ENCODE measurements at regions not wholly inside any gene's neighbourhood (a gene's known extent, or its start where the extent isn't known, plus 50 kb on each side); places are given as distances from the start of the nearest gene placed in this dataset.
"Not testable (repeated sequence)": the region's sequence is repeated elsewhere in the genome, so short reads cannot be mapped to it uniquely, and the experiment has no call there.

DNA sequence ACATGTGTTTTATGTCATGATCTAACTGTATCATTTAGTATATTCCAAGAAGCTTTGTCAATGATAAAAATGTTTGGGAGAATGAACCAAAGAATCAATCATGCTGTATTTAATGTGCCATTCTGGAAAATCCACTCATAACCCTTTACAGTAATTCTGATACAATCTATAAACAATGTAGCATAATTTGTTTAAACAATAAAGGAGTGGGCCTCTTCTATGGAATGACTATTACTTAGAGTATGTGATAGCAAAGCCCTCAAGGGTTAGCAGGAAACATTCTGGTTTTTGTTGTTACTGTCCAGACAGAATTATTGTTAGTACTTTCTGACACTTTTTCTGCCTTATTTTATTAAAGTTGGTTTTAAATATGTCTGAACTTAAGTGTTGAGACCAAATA, 1073.1 kb downstream of the SLITRK5 start:
- Mint-ChIP-seq H3K27me3 (no peaks in the 10 kb centered on the region), H3K4me1 (no peaks in the 10 kb centered on the region), H3K36me3 (no peaks in the 10 kb centered on the region), H3K9me3 (peaks cover 3% of the 10 kb centered on the region), H3K27ac (no peak overlapping the region), H3K4me3 (no peak overlapping the region)
- no peak for DNase-seq
- ATAC-seq (ENCODE audit: low read depth): no peak
- POLR2A ChIA-PET: no interaction called here

DNA sequence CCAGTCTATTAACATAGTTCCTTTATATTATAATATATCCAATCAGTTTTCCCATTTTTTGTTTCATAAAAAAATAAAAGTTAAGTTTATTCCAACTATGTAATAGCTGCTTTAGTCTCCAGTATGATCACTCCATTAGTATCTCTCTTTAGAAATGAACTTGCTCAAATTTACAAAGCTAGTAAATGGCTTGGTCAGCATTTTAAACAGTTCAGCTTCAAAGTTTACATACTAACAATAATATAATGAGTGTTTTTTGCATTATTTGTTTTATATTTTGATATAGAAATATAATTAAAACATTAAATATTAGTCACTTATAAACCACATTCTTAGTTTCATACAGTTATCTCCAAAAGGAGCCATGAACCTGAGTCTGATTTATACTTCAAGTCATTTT, 1073.8 kb downstream of the SLITRK5 start:
- Mint-ChIP-seq H3K9me3 (peaks cover 3% of the 10 kb centered on the region), H3K4me3 (no peak overlapping the region), H3K4me1 (no peaks in the 10 kb centered on the region), H3K27me3 (no peaks in the 10 kb centered on the region), H3K36me3 (no peaks in the 10 kb centered on the region), H3K27ac (no peak overlapping the region)
- DNase-seq: no peak
- POLR2A ChIA-PET: no interaction called here
- ATAC-seq (ENCODE audit: low read depth): no peak

GRCh38 chr13:88752041-88752440, 1080.9 kb downstream of the SLITRK5 start:
- no peaks in the 10 kb centered on the region for H3K27me3 Mint-ChIP-seq
- H3K27ac Mint-ChIP-seq: no peak overlapping the region
- no peak overlapping the region for H3K4me3 Mint-ChIP-seq
- ATAC-seq (ENCODE audit: low read depth): no peak
- POLR2A ChIA-PET: no interaction called here
- H3K36me3 Mint-ChIP-seq: no peaks in the 10 kb centered on the region
- peaks cover 5% of the 10 kb centered on the region for H3K9me3 Mint-ChIP-seq
- H3K4me1 Mint-ChIP-seq: no peaks in the 10 kb centered on the region
- DNase-seq: no peak

GRCh38 chr13:88754141-88754540, 1083.0 kb downstream of the SLITRK5 start:
- no peaks in the 10 kb centered on the region for H3K36me3 Mint-ChIP-seq
- peaks cover 5% of the 10 kb centered on the region for H3K9me3 Mint-ChIP-seq
- POLR2A ChIA-PET: no interaction called here
- no peak overlapping the region for H3K4me3 Mint-ChIP-seq
- H3K27ac Mint-ChIP-seq: no peak overlapping the region
- H3K27me3 Mint-ChIP-seq: no peaks in the 10 kb centered on the region
- H3K4me1 Mint-ChIP-seq: no peaks in the 10 kb centered on the region
- DNase-seq (no peak), ATAC-seq (ENCODE audit: low read depth) (no peak)

DNA sequence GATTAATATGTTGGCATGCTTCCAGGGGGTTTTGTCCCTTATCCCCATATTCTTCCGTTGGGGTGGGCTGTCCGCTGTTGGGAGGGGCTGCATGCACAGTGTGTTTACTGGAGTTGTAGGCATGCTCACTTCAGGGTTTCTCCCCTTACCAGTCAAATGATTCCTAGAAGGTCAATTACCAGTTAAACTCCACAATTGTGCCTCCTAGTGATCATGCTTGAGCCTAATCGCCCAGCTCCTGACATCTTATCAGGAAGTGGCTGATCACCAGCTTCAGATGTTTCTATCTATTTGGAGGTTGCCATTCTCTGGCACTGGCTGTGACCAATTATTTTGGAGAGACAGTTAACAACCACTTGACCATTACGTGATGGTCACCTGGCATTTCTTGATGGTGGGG, 1090.0 kb downstream of the SLITRK5 start:
- Mint-ChIP-seq H3K4me1 (no peaks in the 10 kb centered on the region), H3K27ac (no peak overlapping the region), H3K4me3 (no peak overlapping the region), H3K27me3 (no peaks in the 10 kb centered on the region), H3K9me3 (peaks cover 3% of the 10 kb centered on the region), H3K36me3 (no peaks in the 10 kb centered on the region)
- POLR2A ChIA-PET: no interaction called here
- DNase-seq (no peak), ATAC-seq (ENCODE audit: low read depth) (no peak)

GRCh38 chr13:88764103-88764502, 1092.9 kb downstream of the SLITRK5 start:
- Mint-ChIP-seq H3K4me3 (no peak overlapping the region), H3K36me3 (no peaks in the 10 kb centered on the region), H3K9me3 (no peaks in the 10 kb centered on the region), H3K27ac (no peak overlapping the region), H3K27me3 (no peaks in the 10 kb centered on the region), H3K4me1 (no peaks in the 10 kb centered on the region)
- DNase-seq (no peak), ATAC-seq (ENCODE audit: low read depth) (no peak)
- POLR2A ChIA-PET: no interaction called here

- H3K4me1 Mint-ChIP-seq: no peaks in the 10 kb centered on the region
- H3K27me3 Mint-ChIP-seq: no peaks in the 10 kb centered on the region
- no peak overlapping the region for H3K4me3 Mint-ChIP-seq
- no peaks in the 10 kb centered on the region for H3K36me3 Mint-ChIP-seq
- no peak for ATAC-seq (ENCODE audit: low read depth)
- POLR2A ChIA-PET: no interaction called here
- DNase-seq: no peak
- H3K9me3 Mint-ChIP-seq: no peaks in the 10 kb centered on the region
- H3K27ac Mint-ChIP-seq: no peak overlapping the region
Observed at GRCh38 chr13:88800505-88800904, 1129.3 kb downstream of the SLITRK5 start.

GRCh38 chr13:88801361-88801760, 1130.2 kb downstream of the SLITRK5 start:
- ATAC-seq (ENCODE audit: low read depth) (no peak), DNase-seq (no peak)
- no peak overlapping the region for H3K4me3 Mint-ChIP-seq
- H3K27me3 Mint-ChIP-seq: no peaks in the 10 kb centered on the region
- no peak overlapping the region for H3K27ac Mint-ChIP-seq
- no peaks in the 10 kb centered on the region for H3K9me3 Mint-ChIP-seq
- POLR2A ChIA-PET: no interaction called here
- no peaks in the 10 kb centered on the region for H3K4me1 Mint-ChIP-seq
- H3K36me3 Mint-ChIP-seq: no peaks in the 10 kb centered on the region

DNA sequence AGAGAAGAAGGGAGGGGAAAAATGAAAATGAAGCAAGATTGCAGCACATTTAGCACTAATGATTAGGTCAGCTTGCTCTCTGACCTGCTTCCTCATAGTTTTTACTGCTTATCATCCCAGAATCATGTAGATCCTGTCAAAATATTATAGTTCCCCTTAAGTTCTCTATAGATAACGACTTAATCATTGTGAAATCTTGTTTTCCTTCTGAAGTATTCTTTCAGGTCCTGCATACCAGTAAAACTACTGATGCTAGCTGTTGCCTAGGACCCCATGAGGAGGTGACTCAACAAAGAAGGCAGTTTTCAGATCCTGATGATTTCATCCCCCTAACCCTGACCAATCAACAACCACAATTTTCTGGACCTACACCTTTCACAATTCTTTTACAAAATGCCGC, 1131.7 kb downstream of the SLITRK5 start:
- Mint-ChIP-seq H3K27ac (no peak overlapping the region), H3K36me3 (no peaks in the 10 kb centered on the region), H3K4me1 (no peaks in the 10 kb centered on the region), H3K4me3 (no peak overlapping the region), H3K27me3 (no peaks in the 10 kb centered on the region), H3K9me3 (peaks cover 5% of the 10 kb centered on the region)
- DNase-seq (no peak), ATAC-seq (ENCODE audit: low read depth) (no peak)
- POLR2A ChIA-PET: no interaction called here

DNA sequence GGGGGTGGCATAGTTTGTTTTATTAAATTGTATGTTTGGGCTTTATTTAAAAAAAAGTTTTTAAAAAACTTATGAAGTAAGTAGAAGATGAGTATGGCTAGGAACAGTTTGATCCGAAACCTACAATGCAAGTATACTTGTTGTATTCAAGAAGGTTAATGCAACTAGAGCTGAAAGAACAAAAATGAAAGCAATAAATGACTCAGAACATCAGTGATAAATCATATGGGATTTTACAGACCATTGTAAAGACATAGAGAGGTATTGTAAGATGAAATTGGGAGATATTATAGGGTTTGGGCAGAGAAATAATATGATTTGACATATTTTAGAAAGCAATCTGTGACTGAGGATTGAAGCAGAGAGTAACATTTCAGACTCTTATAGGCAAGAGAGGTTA, 1135.3 kb downstream of the SLITRK5 start:
- Mint-ChIP-seq H3K9me3 (peaks cover 10% of the 10 kb centered on the region), H3K4me1 (no peaks in the 10 kb centered on the region), H3K27ac (no peak overlapping the region), H3K27me3 (no peaks in the 10 kb centered on the region), H3K4me3 (no peak overlapping the region), H3K36me3 (no peaks in the 10 kb centered on the region)
- DNase-seq: no peak
- POLR2A ChIA-PET: no interaction called here
- no peak for ATAC-seq (ENCODE audit: low read depth)

DNA sequence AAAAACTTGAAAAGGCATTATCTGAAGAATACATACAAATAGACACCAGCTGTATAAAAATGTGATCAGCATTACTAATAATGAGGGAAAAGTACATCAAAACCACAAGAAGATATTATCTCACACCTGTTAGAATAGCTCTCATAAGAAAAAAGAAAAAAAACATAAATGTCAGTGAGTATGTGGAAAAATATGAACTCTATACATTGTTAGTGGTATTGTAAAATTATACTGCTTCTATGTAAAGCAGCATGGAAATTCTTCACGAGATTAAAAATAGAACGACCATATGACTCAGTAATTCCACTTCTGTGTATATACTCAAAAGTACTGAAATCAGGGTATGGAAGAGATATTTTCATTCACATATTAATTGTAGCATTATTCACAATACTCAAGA, 1146.4 kb downstream of the SLITRK5 start:
- H3K36me3 Mint-ChIP-seq: no peaks in the 10 kb centered on the region
- no peaks in the 10 kb centered on the region for H3K4me1 Mint-ChIP-seq
- POLR2A ChIA-PET: interaction anchor here (0.7 kb wide), 1 partner anchor 722 kb away, joined by 5 read pairs; no protein-coding TSS in a partner anchor
- no peak overlapping the region for H3K4me3 Mint-ChIP-seq
- DNase-seq (no peak), ATAC-seq (ENCODE audit: low read depth) (no peak)
- H3K27ac Mint-ChIP-seq: no peak overlapping the region
- peaks cover 4% of the 10 kb centered on the region for H3K9me3 Mint-ChIP-seq
- H3K27me3 Mint-ChIP-seq: no peaks in the 10 kb centered on the region

DNA sequence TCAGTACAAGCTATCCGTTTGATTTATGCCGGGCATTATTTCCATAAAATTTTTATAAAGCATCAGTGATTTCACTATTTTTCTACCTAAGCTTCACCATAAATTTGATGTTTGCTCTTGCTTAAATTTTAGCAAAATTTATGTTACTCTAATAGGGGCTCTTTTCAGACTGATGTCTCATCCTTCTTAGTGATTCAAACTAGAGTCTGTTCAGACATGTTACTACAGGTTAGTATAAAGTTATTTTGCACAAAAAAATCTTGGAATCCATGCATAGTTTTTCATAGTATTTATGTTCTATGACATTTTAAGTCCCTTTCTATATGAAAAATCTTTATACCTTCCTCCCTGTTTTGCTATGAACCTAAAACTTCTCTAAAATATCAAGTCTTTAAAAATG, 1151.9 kb downstream of the SLITRK5 start:
- H3K4me3 Mint-ChIP-seq: no peak overlapping the region
- H3K27me3 Mint-ChIP-seq: no peaks in the 10 kb centered on the region
- no peak overlapping the region for H3K27ac Mint-ChIP-seq
- POLR2A ChIA-PET: no interaction called here
- ATAC-seq (ENCODE audit: low read depth) (no peak), DNase-seq (no peak)
- peaks cover 3% of the 10 kb centered on the region for H3K9me3 Mint-ChIP-seq
- H3K36me3 Mint-ChIP-seq: no peaks in the 10 kb centered on the region
- H3K4me1 Mint-ChIP-seq: no peaks in the 10 kb centered on the region

GRCh38 chr13:88824218-88824617, 1153.0 kb downstream of the SLITRK5 start:
- H3K4me1 Mint-ChIP-seq: no peaks in the 10 kb centered on the region
- no peak overlapping the region for H3K27ac Mint-ChIP-seq
- H3K36me3 Mint-ChIP-seq: no peaks in the 10 kb centered on the region
- no peak overlapping the region for H3K4me3 Mint-ChIP-seq
- peaks cover 4% of the 10 kb centered on the region for H3K9me3 Mint-ChIP-seq
- H3K27me3 Mint-ChIP-seq: no peaks in the 10 kb centered on the region
- POLR2A ChIA-PET: no interaction called here
- ATAC-seq (ENCODE audit: low read depth) (no peak), DNase-seq (no peak)

- Mint-ChIP-seq H3K4me3 (no peak overlapping the region), H3K9me3 (peaks cover 2% of the 10 kb centered on the region), H3K27me3 (no peaks in the 10 kb centered on the region), H3K36me3 (no peaks in the 10 kb centered on the region), H3K27ac (no peak overlapping the region), H3K4me1 (no peaks in the 10 kb centered on the region)
- ATAC-seq (ENCODE audit: low read depth) (no peak), DNase-seq (no peak)
- POLR2A ChIA-PET: no interaction called here
Observed at GRCh38 chr13:88840085-88840484, 1168.9 kb downstream of the SLITRK5 start.

- POLR2A ChIA-PET; H3K27me3 Mint-ChIP-seq; H3K27ac Mint-ChIP-seq; ATAC-seq (ENCODE audit: low read depth); H3K36me3 Mint-ChIP-seq; H3K9me3 Mint-ChIP-seq; H3K4me3 Mint-ChIP-seq; DNase-seq; H3K4me1 Mint-ChIP-seq: not testable (repeated sequence)
Observed at GRCh38 chr13:88852293-88852692, 1181.1 kb downstream of the SLITRK5 start.
